ENCODE measurements at regions not wholly inside any gene's neighbourhood (a gene's known extent, or its start where the extent isn't known, plus 50 kb on each side); places are given as distances from the start of the nearest gene placed in this dataset.
"Not testable (repeated sequence)": the region's sequence is repeated elsewhere in the genome, so short reads cannot be mapped to it uniquely, and the experiment has no call there.

GRCh38 chr18:39594206-39594605 lies 2028.6 kb upstream of the CELF4 start:
- DNase-seq (ENCODE audit: low read depth in 1 of 2, low spot score in 1 of 2) = no peak

GRCh38 chr18:39591649-39592048 lies 2026.1 kb upstream of the CELF4 start:
- DNase-seq (ENCODE audit: low read depth in 1 of 2, low spot score in 1 of 2) = no peak

GRCh38 chr18:39589496-39589895 lies 2023.9 kb upstream of the CELF4 start:
- no peak for DNase-seq (ENCODE audit: low read depth in 1 of 2, low spot score in 1 of 2)

- no peak for DNase-seq (ENCODE audit: low read depth in 1 of 2, low spot score in 1 of 2)
Observed at GRCh38 chr18:39587586-39587985, 2022.0 kb upstream of the CELF4 start.

GRCh38 chr18:39586741-39587140 lies 2021.1 kb upstream of the CELF4 start:
- DNase-seq (ENCODE audit: low read depth in 1 of 2, low spot score in 1 of 2) = no peak

- no peak for DNase-seq (ENCODE audit: low read depth in 1 of 2, low spot score in 1 of 2)
Observed at GRCh38 chr18:39574897-39575296, 2009.3 kb upstream of the CELF4 start.

- no peak for DNase-seq (ENCODE audit: low read depth in 1 of 2, low spot score in 1 of 2)
Observed at GRCh38 chr18:39571511-39571910, 2005.9 kb upstream of the CELF4 start.

GRCh38 chr18:39565551-39566230 lies 2000.1 kb upstream of the CELF4 start:
- not testable (repeated sequence) for DNase-seq (ENCODE audit: low read depth in 1 of 2, low spot score in 1 of 2)

- DNase-seq (ENCODE audit: low read depth in 1 of 2, low spot score in 1 of 2) = no peak
Observed at GRCh38 chr18:39564716-39565115, 1999.1 kb upstream of the CELF4 start.

GRCh38 chr18:39561126-39561525 lies 1995.5 kb upstream of the CELF4 start:
- no peak for DNase-seq (ENCODE audit: low read depth in 1 of 2, low spot score in 1 of 2)

GRCh38 chr18:39558658-39559057 lies 1993.1 kb upstream of the CELF4 start:
- no peak for DNase-seq (ENCODE audit: low read depth in 1 of 2, low spot score in 1 of 2)

GRCh38 chr18:39555496-39555895 lies 1989.9 kb upstream of the CELF4 start:
- no peak for DNase-seq (ENCODE audit: low read depth in 1 of 2, low spot score in 1 of 2)

- DNase-seq (ENCODE audit: low read depth in 1 of 2, low spot score in 1 of 2) = no peak
Observed at GRCh38 chr18:39550701-39551100, 1985.1 kb upstream of the CELF4 start.

- DNase-seq (ENCODE audit: low read depth in 1 of 2, low spot score in 1 of 2) = no peak
Observed at GRCh38 chr18:39549144-39549543, 1983.5 kb upstream of the CELF4 start.

- no peak for DNase-seq (ENCODE audit: low read depth in 1 of 2, low spot score in 1 of 2)
Observed at GRCh38 chr18:39531659-39532058, 1966.1 kb upstream of the CELF4 start.

- DNase-seq (ENCODE audit: low read depth in 1 of 2, low spot score in 1 of 2) = no peak
Observed at GRCh38 chr18:39529358-39529757, 1963.8 kb upstream of the CELF4 start.

GRCh38 chr18:39527465-39527864 lies 1961.9 kb upstream of the CELF4 start:
- DNase-seq (ENCODE audit: low read depth in 1 of 2, low spot score in 1 of 2) = no peak

GRCh38 chr18:39524370-39524769 lies 1958.8 kb upstream of the CELF4 start:
- no peak for DNase-seq (ENCODE audit: low read depth in 1 of 2, low spot score in 1 of 2)

- DNase-seq (ENCODE audit: low read depth in 1 of 2, low spot score in 1 of 2) = no peak
Observed at GRCh38 chr18:39523281-39523680, 1957.7 kb upstream of the CELF4 start.

GRCh38 chr18:39521164-39521563 lies 1955.6 kb upstream of the CELF4 start:
- DNase-seq (ENCODE audit: low read depth in 1 of 2, low spot score in 1 of 2) = no peak

- DNase-seq (ENCODE audit: low read depth in 1 of 2, low spot score in 1 of 2) = no peak
Observed at GRCh38 chr18:39519741-39520140, 1954.1 kb upstream of the CELF4 start.

- DNase-seq (ENCODE audit: low read depth in 1 of 2, low spot score in 1 of 2) = no peak
Observed at GRCh38 chr18:39515299-39515698, 1949.7 kb upstream of the CELF4 start.

- DNase-seq (ENCODE audit: low read depth in 1 of 2, low spot score in 1 of 2) = no peak
Observed at GRCh38 chr18:39513186-39513585, 1947.6 kb upstream of the CELF4 start.

Data from stimulated activated CD4-positive, alpha-beta T cell treated with anti-CD3 and anti-CD28 coated beads, Interleukin-15, amount 100 ng/mL, for 1 hour (primary cell).